Stimulated activated memory B cell treated with anti-CD40 and anti-IgM and Interleukin-4, amounts not matched to agents 10 μg/mL and 1 μg/mL and 100 μg/mL, for 72 hours (primary cell): ENCODE measurements at regions not wholly inside any gene's neighbourhood (a gene's known extent, or its start where the extent isn't known, plus 50 kb on each side); places are given as distances from the start of the nearest gene placed in this dataset.
A peak's percentile ranks its signal among the peaks of the same experiment; 100 is the strongest.

Experiments used
- ATAC-seq: fragments of 150-1000 bp; cut with Tn5 transposase; 2 replicates; pipeline ENCODE4 v1.10.0; 2021
- H3K27ac Mint-ChIP-seq: one replicate; pipeline ENCODE4 v1.8.0; 2022; ENCODE audit warnings: mild to moderate bottlenecking, mixed read lengths
- H3K27me3 Mint-ChIP-seq: one replicate; pipeline ENCODE4 v1.8.0; 2022; ENCODE audit warnings: mixed read lengths
- H3K36me3 Mint-ChIP-seq: one replicate; pipeline ENCODE4 v1.8.0; 2022; ENCODE audit warnings: mixed read lengths
- H3K4me1 Mint-ChIP-seq: one replicate; pipeline ENCODE4 v1.8.0; 2022; ENCODE audit warnings: mixed read lengths
- H3K4me3 Mint-ChIP-seq: one replicate; pipeline ENCODE4 v1.8.0; 2022; ENCODE audit warnings: mild to moderate bottlenecking, moderate library complexity, mixed read lengths
- H3K9me3 Mint-ChIP-seq: one replicate; pipeline ENCODE4 v1.8.0; 2022; ENCODE audit warnings: mixed read lengths

GRCh38 chr6:126540161-126540560, 200.2 kb downstream of the CENPW start:
- Mint-ChIP-seq H3K9me3 (no peaks in the 10 kb centered on the region), H3K27me3 (no peaks in the 10 kb centered on the region), H3K4me1 (no peaks in the 10 kb centered on the region), H3K36me3 (no peaks in the 10 kb centered on the region), H3K27ac (no peak overlapping the region), H3K4me3 (no peak overlapping the region)
- ATAC-seq, result no peak

- H3K9me3 Mint-ChIP-seq, result peaks cover 2% of the 10 kb centered on the region
- H3K4me1 Mint-ChIP-seq, result no peaks in the 10 kb centered on the region
- no peak overlapping the region for H3K27ac Mint-ChIP-seq
- no peaks in the 10 kb centered on the region for H3K27me3 Mint-ChIP-seq
- no peak for ATAC-seq
- no peaks in the 10 kb centered on the region for H3K36me3 Mint-ChIP-seq
- no peak overlapping the region for H3K4me3 Mint-ChIP-seq
These were observed 202.0 kb downstream of the CENPW start for GRCh38 chr6:126541806-126542491.

- peaks cover 2% of the 10 kb centered on the region for H3K9me3 Mint-ChIP-seq
- no peak overlapping the region for H3K27ac Mint-ChIP-seq
- no peak overlapping the region for H3K4me3 Mint-ChIP-seq
- no peaks in the 10 kb centered on the region for H3K36me3 Mint-ChIP-seq
- no peaks in the 10 kb centered on the region for H3K4me1 Mint-ChIP-seq
- ATAC-seq, result no peak
- no peaks in the 10 kb centered on the region for H3K27me3 Mint-ChIP-seq
These were observed 206.7 kb downstream of the CENPW start for GRCh38 chr6:126546541-126547120.

GRCh38 chr6:126548300-126548699, 208.4 kb downstream of the CENPW start:
- Mint-ChIP-seq H3K27ac (no peak overlapping the region), H3K36me3 (no peaks in the 10 kb centered on the region), H3K9me3 (peaks cover 2% of the 10 kb centered on the region), H3K4me3 (no peak overlapping the region), H3K27me3 (no peaks in the 10 kb centered on the region), H3K4me1 (no peaks in the 10 kb centered on the region)
- ATAC-seq, result no peak

GRCh38 chr6:126550323-126550722, 210.4 kb downstream of the CENPW start:
- no peaks in the 10 kb centered on the region for H3K36me3 Mint-ChIP-seq
- peak; percentile 31 for ATAC-seq
- no peaks in the 10 kb centered on the region for H3K4me1 Mint-ChIP-seq
- H3K9me3 Mint-ChIP-seq, result peaks cover 2% of the 10 kb centered on the region
- no peak overlapping the region for H3K27ac Mint-ChIP-seq
- no peak overlapping the region for H3K4me3 Mint-ChIP-seq
- H3K27me3 Mint-ChIP-seq, result no peaks in the 10 kb centered on the region

GRCh38 chr6:126551832-126552231, 211.9 kb downstream of the CENPW start:
- no peaks in the 10 kb centered on the region for H3K27me3 Mint-ChIP-seq

GRCh38 chr6:126553854-126554253, 213.9 kb downstream of the CENPW start:
- Mint-ChIP-seq H3K9me3 (no peaks in the 10 kb centered on the region), H3K27ac (no peak overlapping the region), H3K36me3 (no peaks in the 10 kb centered on the region), H3K4me3 (no peak overlapping the region), H3K4me1 (no peaks in the 10 kb centered on the region), H3K27me3 (no peaks in the 10 kb centered on the region)
- no peak for ATAC-seq

More at GRCh38 chr6:126551832-126552231, 211.9 kb downstream of the CENPW start:
- Mint-ChIP-seq H3K27ac (no peak overlapping the region), H3K36me3 (no peaks in the 10 kb centered on the region), H3K4me1 (no peaks in the 10 kb centered on the region), H3K9me3 (no peaks in the 10 kb centered on the region), H3K4me3 (no peak overlapping the region)
- no peak for ATAC-seq

GRCh38 chr6:126570507-126570906, 230.6 kb downstream of the CENPW start:
- H3K4me1 Mint-ChIP-seq, result no peaks in the 10 kb centered on the region
- H3K9me3 Mint-ChIP-seq, result peaks cover 10% of the 10 kb centered on the region

GRCh38 chr6:126574301-126574700, 234.4 kb downstream of the CENPW start:
- no peaks in the 10 kb centered on the region for H3K4me1 Mint-ChIP-seq
- no peak overlapping the region for H3K4me3 Mint-ChIP-seq
- ATAC-seq, result no peak
- H3K27ac Mint-ChIP-seq, result no peak overlapping the region
- no peaks in the 10 kb centered on the region for H3K27me3 Mint-ChIP-seq
- peaks cover 4% of the 10 kb centered on the region for H3K9me3 Mint-ChIP-seq
- no peaks in the 10 kb centered on the region for H3K36me3 Mint-ChIP-seq

More at GRCh38 chr6:126570507-126570906, 230.6 kb downstream of the CENPW start:
- H3K36me3 Mint-ChIP-seq, result no peaks in the 10 kb centered on the region
- ATAC-seq, result no peak
- no peaks in the 10 kb centered on the region for H3K27me3 Mint-ChIP-seq
- no peak overlapping the region for H3K4me3 Mint-ChIP-seq
- H3K27ac Mint-ChIP-seq, result no peak overlapping the region

- no peak for ATAC-seq
These were observed 241.4 kb downstream of the CENPW start for GRCh38 chr6:126581316-126581715.

GRCh38 chr6:126600258-126600916, 260.5 kb downstream of the CENPW start:
- H3K36me3 Mint-ChIP-seq, result no peaks in the 10 kb centered on the region
- no peak for ATAC-seq
- no peaks in the 10 kb centered on the region for H3K27me3 Mint-ChIP-seq
- no peaks in the 10 kb centered on the region for H3K4me1 Mint-ChIP-seq
- no peaks in the 10 kb centered on the region for H3K9me3 Mint-ChIP-seq
- no peak overlapping the region for H3K27ac Mint-ChIP-seq
- no peak overlapping the region for H3K4me3 Mint-ChIP-seq

More at GRCh38 chr6:126581316-126581715, 241.4 kb downstream of the CENPW start:
- Mint-ChIP-seq H3K4me3 (no peak overlapping the region), H3K36me3 (no peaks in the 10 kb centered on the region), H3K27me3 (no peaks in the 10 kb centered on the region), H3K4me1 (no peaks in the 10 kb centered on the region), H3K9me3 (peaks cover 4% of the 10 kb centered on the region), H3K27ac (no peak overlapping the region)

GRCh38 chr6:126603410-126603809, 263.5 kb downstream of the CENPW start:
- no peaks in the 10 kb centered on the region for H3K4me1 Mint-ChIP-seq
- no peak overlapping the region for H3K4me3 Mint-ChIP-seq
- ATAC-seq, result no peak
- no peak overlapping the region for H3K27ac Mint-ChIP-seq
- no peaks in the 10 kb centered on the region for H3K36me3 Mint-ChIP-seq
- H3K27me3 Mint-ChIP-seq, result no peaks in the 10 kb centered on the region
- H3K9me3 Mint-ChIP-seq, result no peaks in the 10 kb centered on the region

GRCh38 chr6:126605089-126605488, 265.2 kb downstream of the CENPW start:
- no peaks in the 10 kb centered on the region for H3K4me1 Mint-ChIP-seq
- H3K4me3 Mint-ChIP-seq, result no peak overlapping the region
- H3K27ac Mint-ChIP-seq, result no peak overlapping the region
- H3K27me3 Mint-ChIP-seq, result no peaks in the 10 kb centered on the region
- no peak for ATAC-seq
- no peaks in the 10 kb centered on the region for H3K36me3 Mint-ChIP-seq
- peaks cover 3% of the 10 kb centered on the region for H3K9me3 Mint-ChIP-seq

- Mint-ChIP-seq H3K4me1 (no peaks in the 10 kb centered on the region), H3K27me3 (no peaks in the 10 kb centered on the region), H3K36me3 (no peaks in the 10 kb centered on the region), H3K4me3 (no peak overlapping the region), H3K9me3 (peaks cover 12% of the 10 kb centered on the region), H3K27ac (no peak overlapping the region)
- ATAC-seq, result no peak
These were observed 267.4 kb downstream of the CENPW start for GRCh38 chr6:126607289-126607688.

GRCh38 chr6:126608681-126609080, 268.8 kb downstream of the CENPW start:
- no peaks in the 10 kb centered on the region for H3K36me3 Mint-ChIP-seq
- no peak for ATAC-seq
- peaks cover 15% of the 10 kb centered on the region for H3K9me3 Mint-ChIP-seq
- no peaks in the 10 kb centered on the region for H3K27me3 Mint-ChIP-seq
- H3K4me3 Mint-ChIP-seq, result no peak overlapping the region
- no peak overlapping the region for H3K27ac Mint-ChIP-seq
- H3K4me1 Mint-ChIP-seq, result no peaks in the 10 kb centered on the region
